ENCODE measurements at regions not wholly inside any gene's neighbourhood (a gene's known extent, or its start where the extent isn't known, plus 50 kb on each side); places are given as distances from the start of the nearest gene placed in this dataset.
A peak's percentile ranks its signal among the peaks of the same experiment; 100 is the strongest.

- Histone ChIP-seq H3K27ac (ENCODE audit: low read length) (no peak overlapping the region), H3K27me3 (ENCODE audit: low read depth, low read length) (no peaks in the 10 kb centered on the region), H3K4me3 (ENCODE audit: low read depth in 1 of 2, low read length in 2 of 2) (no peak overlapping the region)
These were observed 326.0 kb upstream of the ONECUT1 start for GRCh38 chr15:53116169-53116568.

DNA sequence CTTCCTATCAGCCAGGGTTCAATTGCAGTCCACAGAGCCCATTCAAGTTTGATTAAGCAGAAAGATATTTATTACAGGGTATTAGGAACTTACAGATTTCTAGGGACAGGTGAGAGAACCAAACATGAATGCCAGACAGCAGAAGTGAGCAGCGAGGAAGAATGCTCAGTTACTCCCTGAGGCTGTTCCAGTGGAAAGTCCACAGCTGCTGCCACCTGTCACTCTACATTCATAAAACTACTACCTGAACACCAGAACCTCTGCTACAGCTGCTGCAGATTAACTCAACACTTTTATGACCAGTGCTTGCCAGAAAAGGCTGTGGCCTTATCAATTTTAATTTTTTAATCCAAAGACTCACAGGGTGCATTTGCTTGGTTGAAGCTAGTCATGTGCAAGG is 325.4 kb upstream of the ONECUT1 start:
- no peaks in the 10 kb centered on the region for H3K9me3 ChIP-seq (ENCODE audit: control insufficient read depth in 1 of 2, low read length in 2 of 2)
- no peaks in the 10 kb centered on the region for H3K36me3 ChIP-seq (ENCODE audit: control insufficient read depth in 1 of 2, insufficient read depth in 2 of 2, low read length in 2 of 2)
- no peak overlapping the region for H3K27ac ChIP-seq (ENCODE audit: low read length)
- peak overlapping the region in 1 of 2 donors; percentile 18 for H3K4me3 ChIP-seq (ENCODE audit: low read depth in 1 of 2, low read length in 2 of 2)
- H3K4me1 ChIP-seq (ENCODE audit: control insufficient read depth in 1 of 2, insufficient read depth in 2 of 2, low read length in 2 of 2) = no peaks in the 10 kb centered on the region
- no peaks in the 10 kb centered on the region for H3K27me3 ChIP-seq (ENCODE audit: low read depth, low read length)

More at GRCh38 chr15:53116169-53116568, 326.0 kb upstream of the ONECUT1 start:
- Histone ChIP-seq H3K36me3 (ENCODE audit: control insufficient read depth in 1 of 2, insufficient read depth in 2 of 2, low read length in 2 of 2) (no peaks in the 10 kb centered on the region), H3K4me1 (ENCODE audit: control insufficient read depth in 1 of 2, insufficient read depth in 2 of 2, low read length in 2 of 2) (no peaks in the 10 kb centered on the region), H3K9me3 (ENCODE audit: control insufficient read depth in 1 of 2, low read length in 2 of 2) (no peaks in the 10 kb centered on the region)

DNA sequence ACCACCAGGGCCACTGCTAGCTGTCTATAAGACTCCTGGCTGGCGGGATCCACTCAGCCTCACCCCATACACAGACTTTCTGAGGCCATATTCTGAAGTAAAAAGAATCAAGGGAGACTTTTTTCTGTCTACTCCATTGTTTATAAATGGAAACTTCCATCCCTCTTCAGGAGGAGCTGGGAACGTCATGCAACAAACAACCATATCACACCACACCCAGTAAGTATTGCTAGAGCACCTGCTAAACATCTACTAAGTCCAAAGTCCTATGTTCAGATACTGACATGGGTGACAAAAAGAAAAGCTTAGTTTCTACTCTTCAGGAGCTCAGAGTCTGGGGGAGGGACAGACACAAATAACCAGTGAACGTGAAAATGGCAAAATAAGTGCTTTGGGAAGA is 324.8 kb upstream of the ONECUT1 start:
- peak overlapping the region; percentile 37 for H3K27ac ChIP-seq (ENCODE audit: low read length)
- no peaks in the 10 kb centered on the region for H3K36me3 ChIP-seq (ENCODE audit: control insufficient read depth in 1 of 2, insufficient read depth in 2 of 2, low read length in 2 of 2)
- H3K4me3 ChIP-seq (ENCODE audit: low read depth in 1 of 2, low read length in 2 of 2) = peak overlapping the region in 1 of 2 donors; percentile 18
- H3K27me3 ChIP-seq (ENCODE audit: low read depth, low read length) = no peaks in the 10 kb centered on the region
- H3K9me3 ChIP-seq (ENCODE audit: control insufficient read depth in 1 of 2, low read length in 2 of 2) = no peaks in the 10 kb centered on the region
- H3K4me1 ChIP-seq (ENCODE audit: control insufficient read depth in 1 of 2, insufficient read depth in 2 of 2, low read length in 2 of 2) = no peaks in the 10 kb centered on the region

GRCh38 chr15:53110999-53111398 is 320.9 kb upstream of the ONECUT1 start:
- Histone ChIP-seq H3K27me3 (ENCODE audit: low read depth, low read length) (no peaks in the 10 kb centered on the region), H3K9me3 (ENCODE audit: control insufficient read depth in 1 of 2, low read length in 2 of 2) (no peaks in the 10 kb centered on the region), H3K4me3 (ENCODE audit: low read depth in 1 of 2, low read length in 2 of 2) (no peak overlapping the region), H3K4me1 (ENCODE audit: control insufficient read depth in 1 of 2, insufficient read depth in 2 of 2, low read length in 2 of 2) (no peaks in the 10 kb centered on the region), H3K27ac (ENCODE audit: low read length) (no peak overlapping the region), H3K36me3 (ENCODE audit: control insufficient read depth in 1 of 2, insufficient read depth in 2 of 2, low read length in 2 of 2) (no peaks in the 10 kb centered on the region)

DNA sequence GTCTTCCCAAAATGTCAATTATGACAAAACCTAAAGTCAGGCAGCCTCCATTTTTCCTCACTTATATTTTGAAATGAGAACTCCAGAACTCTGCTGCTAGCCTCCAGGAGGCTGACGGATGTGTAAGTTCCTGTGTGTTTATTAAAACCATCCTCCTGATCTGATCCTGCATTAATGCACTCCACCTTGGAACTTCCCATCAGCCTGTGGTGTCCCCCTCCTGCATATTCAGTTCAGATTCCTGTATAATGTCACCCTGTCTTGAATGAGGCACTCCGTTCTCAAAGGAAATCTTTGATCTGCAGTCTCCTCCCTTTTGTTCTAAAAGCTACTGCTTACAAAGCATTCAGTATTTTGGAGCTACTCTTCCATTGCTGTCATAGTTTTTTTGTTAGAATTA is 318.2 kb upstream of the ONECUT1 start:
- Histone ChIP-seq H3K27ac (ENCODE audit: low read length) (no peak overlapping the region), H3K36me3 (ENCODE audit: control insufficient read depth in 1 of 2, insufficient read depth in 2 of 2, low read length in 2 of 2) (no peaks in the 10 kb centered on the region), H3K4me1 (ENCODE audit: control insufficient read depth in 1 of 2, insufficient read depth in 2 of 2, low read length in 2 of 2) (no peaks in the 10 kb centered on the region), H3K27me3 (ENCODE audit: low read depth, low read length) (no peaks in the 10 kb centered on the region), H3K9me3 (ENCODE audit: control insufficient read depth in 1 of 2, low read length in 2 of 2) (no peaks in the 10 kb centered on the region), H3K4me3 (ENCODE audit: low read depth in 1 of 2, low read length in 2 of 2) (no peak overlapping the region)

GRCh38 chr15:53107855-53108254 is 317.7 kb upstream of the ONECUT1 start:
- H3K4me3 ChIP-seq (ENCODE audit: low read depth in 1 of 2, low read length in 2 of 2) = no peak overlapping the region
- H3K27ac ChIP-seq (ENCODE audit: low read length) = no peak overlapping the region
- H3K27me3 ChIP-seq (ENCODE audit: low read depth, low read length) = no peaks in the 10 kb centered on the region
- H3K4me1 ChIP-seq (ENCODE audit: control insufficient read depth in 1 of 2, insufficient read depth in 2 of 2, low read length in 2 of 2) = no peaks in the 10 kb centered on the region
- no peaks in the 10 kb centered on the region for H3K9me3 ChIP-seq (ENCODE audit: control insufficient read depth in 1 of 2, low read length in 2 of 2)
- no peaks in the 10 kb centered on the region for H3K36me3 ChIP-seq (ENCODE audit: control insufficient read depth in 1 of 2, insufficient read depth in 2 of 2, low read length in 2 of 2)

- no peaks in the 10 kb centered on the region for H3K27me3 ChIP-seq (ENCODE audit: low read depth, low read length)
- no peaks in the 10 kb centered on the region for H3K4me1 ChIP-seq (ENCODE audit: control insufficient read depth in 1 of 2, insufficient read depth in 2 of 2, low read length in 2 of 2)
- no peaks in the 10 kb centered on the region for H3K36me3 ChIP-seq (ENCODE audit: control insufficient read depth in 1 of 2, insufficient read depth in 2 of 2, low read length in 2 of 2)
- H3K4me3 ChIP-seq (ENCODE audit: low read depth in 1 of 2, low read length in 2 of 2) = no peak overlapping the region
- no peak overlapping the region for H3K27ac ChIP-seq (ENCODE audit: low read length)
- H3K9me3 ChIP-seq (ENCODE audit: control insufficient read depth in 1 of 2, low read length in 2 of 2) = no peaks in the 10 kb centered on the region
These were observed 316.6 kb upstream of the ONECUT1 start for GRCh38 chr15:53106505-53107286.

- Histone ChIP-seq H3K4me3 (ENCODE audit: low read depth in 1 of 2, low read length in 2 of 2) (no peak overlapping the region), H3K27ac (ENCODE audit: low read length) (no peak overlapping the region), H3K4me1 (ENCODE audit: control insufficient read depth in 1 of 2, insufficient read depth in 2 of 2, low read length in 2 of 2) (no peaks in the 10 kb centered on the region), H3K27me3 (ENCODE audit: low read depth, low read length) (no peaks in the 10 kb centered on the region), H3K9me3 (ENCODE audit: control insufficient read depth in 1 of 2, low read length in 2 of 2) (peaks cover 0 to 5% of the 10 kb centered on the region in 2 donors), H3K36me3 (ENCODE audit: control insufficient read depth in 1 of 2, insufficient read depth in 2 of 2, low read length in 2 of 2) (no peaks in the 10 kb centered on the region)
These were observed 312.3 kb upstream of the ONECUT1 start for GRCh38 chr15:53102483-53102882.

DNA sequence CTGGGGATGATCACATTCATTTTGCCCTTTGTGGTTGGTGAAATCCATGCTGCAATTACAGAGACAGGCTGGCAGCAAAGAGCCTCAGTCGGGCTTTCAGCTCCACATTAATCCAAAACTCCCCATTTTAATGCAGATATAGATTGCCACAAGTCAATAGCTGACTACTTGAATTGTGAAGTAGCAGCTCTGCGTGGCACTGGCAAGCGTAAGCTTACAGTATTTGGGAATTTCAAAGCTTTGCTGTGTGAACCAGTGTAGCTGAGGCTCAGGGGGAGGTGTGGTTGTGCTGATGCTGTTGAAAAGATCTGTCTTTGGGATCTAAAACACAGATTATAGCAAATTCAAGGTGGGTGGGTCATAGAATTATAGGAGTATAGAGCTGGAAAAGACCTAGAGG is 290.3 kb upstream of the ONECUT1 start:
- Histone ChIP-seq H3K27ac (ENCODE audit: low read length) (no peak overlapping the region), H3K9me3 (ENCODE audit: control insufficient read depth in 1 of 2, low read length in 2 of 2) (peaks cover 0 to under 1% of the 10 kb centered on the region in 2 donors), H3K4me3 (ENCODE audit: low read depth in 1 of 2, low read length in 2 of 2) (no peak overlapping the region), H3K36me3 (ENCODE audit: control insufficient read depth in 1 of 2, insufficient read depth in 2 of 2, low read length in 2 of 2) (no peaks in the 10 kb centered on the region), H3K27me3 (ENCODE audit: low read depth, low read length) (no peaks in the 10 kb centered on the region), H3K4me1 (ENCODE audit: control insufficient read depth in 1 of 2, insufficient read depth in 2 of 2, low read length in 2 of 2) (no peaks in the 10 kb centered on the region)

DNA sequence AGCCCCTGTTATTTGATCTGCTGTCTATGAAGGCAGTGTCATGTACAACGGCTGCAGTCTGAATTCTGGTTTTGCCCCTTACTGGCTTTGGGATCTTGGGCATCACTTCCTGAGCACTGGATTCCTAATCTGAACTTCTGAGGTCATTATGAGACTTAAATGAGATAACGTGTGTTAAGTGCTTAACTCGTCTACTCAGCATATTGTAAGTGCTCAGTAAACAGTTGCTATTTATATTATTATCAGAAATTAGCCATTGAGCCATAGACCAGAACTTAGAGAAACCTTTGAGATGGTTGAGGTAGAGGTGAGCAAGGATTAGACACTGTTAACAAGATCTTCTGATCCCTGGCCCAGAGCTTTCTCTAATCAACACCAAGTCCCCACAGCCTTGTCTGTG is 284.1 kb upstream of the ONECUT1 start:
- H3K4me3 ChIP-seq (ENCODE audit: low read depth in 1 of 2, low read length in 2 of 2) = no peak overlapping the region

GRCh38 chr15:53072077-53072476 is 281.9 kb upstream of the ONECUT1 start:
- Histone ChIP-seq H3K4me3 (ENCODE audit: low read depth in 1 of 2, low read length in 2 of 2) (no peak overlapping the region), H3K4me1 (ENCODE audit: control insufficient read depth in 1 of 2, insufficient read depth in 2 of 2, low read length in 2 of 2) (no peaks in the 10 kb centered on the region), H3K9me3 (ENCODE audit: control insufficient read depth in 1 of 2, low read length in 2 of 2) (no peaks in the 10 kb centered on the region), H3K27ac (ENCODE audit: low read length) (no peak overlapping the region), H3K27me3 (ENCODE audit: low read depth, low read length) (no peaks in the 10 kb centered on the region), H3K36me3 (ENCODE audit: control insufficient read depth in 1 of 2, insufficient read depth in 2 of 2, low read length in 2 of 2) (no peaks in the 10 kb centered on the region)

More for the DNA sequence above, 284.1 kb upstream of the ONECUT1 start:
- Histone ChIP-seq H3K27me3 (ENCODE audit: low read depth, low read length) (no peaks in the 10 kb centered on the region), H3K27ac (ENCODE audit: low read length) (no peak overlapping the region), H3K36me3 (ENCODE audit: control insufficient read depth in 1 of 2, insufficient read depth in 2 of 2, low read length in 2 of 2) (no peaks in the 10 kb centered on the region), H3K9me3 (ENCODE audit: control insufficient read depth in 1 of 2, low read length in 2 of 2) (no peaks in the 10 kb centered on the region), H3K4me1 (ENCODE audit: control insufficient read depth in 1 of 2, insufficient read depth in 2 of 2, low read length in 2 of 2) (no peaks in the 10 kb centered on the region)

GRCh38 chr15:53068636-53069035 is 278.5 kb upstream of the ONECUT1 start:
- no peak overlapping the region for H3K27ac ChIP-seq (ENCODE audit: low read length)
- no peaks in the 10 kb centered on the region for H3K27me3 ChIP-seq (ENCODE audit: low read depth, low read length)

More at GRCh38 chr15:53068636-53069035, 278.5 kb upstream of the ONECUT1 start:
- Histone ChIP-seq H3K36me3 (ENCODE audit: control insufficient read depth in 1 of 2, insufficient read depth in 2 of 2, low read length in 2 of 2) (no peaks in the 10 kb centered on the region), H3K4me1 (ENCODE audit: control insufficient read depth in 1 of 2, insufficient read depth in 2 of 2, low read length in 2 of 2) (no peaks in the 10 kb centered on the region), H3K9me3 (ENCODE audit: control insufficient read depth in 1 of 2, low read length in 2 of 2) (no peaks in the 10 kb centered on the region), H3K4me3 (ENCODE audit: low read depth in 1 of 2, low read length in 2 of 2) (no peak overlapping the region)
